IMR-90 (cell line): ENCODE measurements at regions not wholly inside any gene's neighbourhood (a gene's known extent, or its start where the extent isn't known, plus 50 kb on each side); places are given as distances from the start of the nearest gene placed in this dataset.

ENCODE experiments used
- BHLHE40 ChIP-seq: fragments of 150-350 bp; IDR thresholded peaks from 2 replicates; pipeline ENCODE4 v1.6.1; 2016; ENCODE audit warnings: mild to moderate bottlenecking, low read depth, low read length
- CEBPB ChIP-seq: IDR thresholded peaks from 2 replicates; pipeline ENCODE4 v1.6.1; 2012; ENCODE audit warnings: low read depth, low read length, improper control_type of control experiment
- CTCF ChIP-seq: conservative IDR thresholded peaks from 2 replicates; pipeline ENCODE4 v1.5.1; 2012; ENCODE audit warnings: mild to moderate bottlenecking, low read depth, low read length, improper control_type of control experiment
- MAFK ChIP-seq: IDR thresholded peaks from 2 replicates; pipeline ENCODE4 v1.6.1; 2012; ENCODE audit warnings: low read depth, low read length, improper control_type of control experiment
- MAZ ChIP-seq: IDR thresholded peaks from 2 replicates; pipeline ENCODE4 v1.6.1; 2012; ENCODE audit warnings: low read depth, mild to moderate bottlenecking, low read length, improper control_type of control experiment, moderate library complexity, borderline replicate concordance
- MXI1 ChIP-seq: IDR thresholded peaks from 2 replicates; pipeline ENCODE4 v1.6.1; 2012; ENCODE audit warnings: low read depth, mild to moderate bottlenecking, low read length, moderate library complexity, borderline replicate concordance
- POLR2A ChIP-seq: IDR thresholded peaks from 2 replicates; pipeline ENCODE4 v1.6.1; 2012; ENCODE audit warnings: mild to moderate bottlenecking, low read depth, low read length
- RAD21 ChIP-seq: IDR thresholded peaks from 2 replicates; pipeline ENCODE4 v1.6.1; 2012; ENCODE audit warnings: low read length, improper control_type of control experiment
- RCOR1 ChIP-seq: IDR thresholded peaks from 2 replicates; pipeline ENCODE4 v1.6.1; 2012; ENCODE audit warnings: mild to moderate bottlenecking, low read length, improper control_type of control experiment; ENCODE audit not compliant: insufficient replicate concordance
- RFX5 ChIP-seq: IDR thresholded peaks from 2 replicates; pipeline ENCODE4 v1.8.0; 2012; ENCODE audit warnings: low read depth, mild to moderate bottlenecking, low read length, moderate library complexity
- SMC3 ChIP-seq: fragments of 150-350 bp; IDR thresholded peaks from 2 replicates; pipeline ENCODE4 v1.6.1; 2016; ENCODE audit warnings: low read depth, mild to moderate bottlenecking, antibody characterized with exemption, low read length, moderate library complexity
- USF2 ChIP-seq: fragments of 150-350 bp; IDR thresholded peaks from 2 replicates; pipeline ENCODE4 v1.6.1; 2017; ENCODE audit warnings: mild to moderate bottlenecking, antibody characterized with exemption, low read length, low read depth

DNA sequence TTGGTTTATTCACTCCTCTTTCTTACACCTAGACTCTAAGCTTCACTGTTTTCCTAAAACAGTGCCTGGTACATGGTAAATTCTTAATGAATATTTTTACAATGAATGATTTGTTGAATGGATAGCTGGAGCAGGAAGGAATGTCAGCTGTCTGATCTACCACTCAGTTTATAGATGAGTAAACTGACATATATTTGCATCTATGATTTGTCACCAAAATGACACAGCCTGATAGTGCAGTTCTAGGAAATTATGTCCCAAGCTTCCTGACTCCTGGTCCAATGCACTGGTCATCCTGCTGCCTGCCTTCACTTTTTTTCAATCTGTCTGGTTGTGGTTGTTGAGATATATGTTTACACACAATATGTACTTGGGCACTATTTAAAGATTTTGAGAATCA lies 651.7 kb upstream of the WWC1 start:
- no peak for TF ChIP-seq CTCF
- TF ChIP-seq MAFK, result no peak
- TF ChIP-seq CEBPB, result no peak
- no peak for TF ChIP-seq RCOR1
- TF ChIP-seq MXI1, result no peak
- TF ChIP-seq RFX5, result no peak
- no peak for TF ChIP-seq POLR2A
- no peak for TF ChIP-seq BHLHE40
- TF ChIP-seq USF2, result no peak
- TF ChIP-seq MAZ, result no peak
- no peak for TF ChIP-seq RAD21
- TF ChIP-seq SMC3, result no peak
